Gastrocnemius medialis (tissue), 4 donors: ENCODE measurements at regions not wholly inside any gene's neighbourhood (a gene's known extent, or its start where the extent isn't known, plus 50 kb on each side); places are given as distances from the start of the nearest gene placed in this dataset.

Experiments
- POLR2A ChIP-seq, 2 donors: fragments of 450-650 bp; IDR thresholded peaks; one replicate each; pipeline ENCODE4 v1.6.1; 2017; ENCODE audit warnings: antibody characterized with exemption in 2 of 2, mild to moderate bottlenecking in 2 of 2, moderate library complexity in 2 of 2
- TF ChIP-seq, protein P1 (sequence below), 5 experiments: fragments of 450-650 bp in 3 of 5; fragments of 200-600 bp in 2 of 5; sonication (generic) in 2 of 5; IDR thresholded peaks in 4 of 5; conservative IDR thresholded peaks in 1 of 5; 1 replicate in 4 of 5; 2 replicates in 1 of 5; pipeline ENCODE4 v1.5.1; 2016 to 2019; ENCODE audit warnings: antibody characterized with exemption in 5 of 5, mild to moderate bottlenecking in 3 of 5, moderate library complexity in 3 of 5

GRCh38 chr6:147858421-147858820, 349.9 kb downstream of the SAMD5 start:
- TF ChIP-seq, protein P1, sequence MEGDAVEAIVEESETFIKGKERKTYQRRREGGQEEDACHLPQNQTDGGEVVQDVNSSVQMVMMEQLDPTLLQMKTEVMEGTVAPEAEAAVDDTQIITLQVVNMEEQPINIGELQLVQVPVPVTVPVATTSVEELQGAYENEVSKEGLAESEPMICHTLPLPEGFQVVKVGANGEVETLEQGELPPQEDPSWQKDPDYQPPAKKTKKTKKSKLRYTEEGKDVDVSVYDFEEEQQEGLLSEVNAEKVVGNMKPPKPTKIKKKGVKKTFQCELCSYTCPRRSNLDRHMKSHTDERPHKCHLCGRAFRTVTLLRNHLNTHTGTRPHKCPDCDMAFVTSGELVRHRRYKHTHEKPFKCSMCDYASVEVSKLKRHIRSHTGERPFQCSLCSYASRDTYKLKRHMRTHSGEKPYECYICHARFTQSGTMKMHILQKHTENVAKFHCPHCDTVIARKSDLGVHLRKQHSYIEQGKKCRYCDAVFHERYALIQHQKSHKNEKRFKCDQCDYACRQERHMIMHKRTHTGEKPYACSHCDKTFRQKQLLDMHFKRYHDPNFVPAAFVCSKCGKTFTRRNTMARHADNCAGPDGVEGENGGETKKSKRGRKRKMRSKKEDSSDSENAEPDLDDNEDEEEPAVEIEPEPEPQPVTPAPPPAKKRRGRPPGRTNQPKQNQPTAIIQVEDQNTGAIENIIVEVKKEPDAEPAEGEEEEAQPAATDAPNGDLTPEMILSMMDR (IDR thresholded peaks at IDR 0.05 in 4 of 5, conservative IDR thresholded peaks at IDR 0.05 in 1 of 5) = no peak
- no peak for TF ChIP-seq POLR2A (IDR thresholded peaks at IDR 0.05)
